Activated CD4-positive, alpha-beta memory T cell treated with anti-CD3 and anti-CD28 coated beads for 36 hours (primary cell): ENCODE measurements at regions not wholly inside any gene's neighbourhood (a gene's known extent, or its start where the extent isn't known, plus 50 kb on each side); places are given as distances from the start of the nearest gene placed in this dataset.

ENCODE experiments used
- CTCF ChIA-PET: fragments of 350-600 bp; sonication (Branson Sonifier 250); formaldehyde crosslinking; loops from one replicate; lab custom pipeline; 2021; ENCODE audit warnings: antibody characterized with exemption, inconsistent platforms; lab: Charles Lee
- POLR2A ChIA-PET: fragments of 350-600 bp; sonication (Branson Sonifier 250); formaldehyde crosslinking; loops from one replicate; lab custom pipeline; 2021; ENCODE audit warnings: antibody characterized with exemption; lab: Charles Lee
- DNase-seq: peaks from one replicate; pipeline ENCODE4 v3.0.0-alpha.2; 2020
- H3K27ac Mint-ChIP-seq: one replicate; pipeline ENCODE4 v1.8.0; 2021; ENCODE audit warnings: mixed read lengths
- H3K27me3 Mint-ChIP-seq: one replicate; pipeline ENCODE4 v1.8.0; 2021; ENCODE audit warnings: mixed read lengths
- H3K36me3 Mint-ChIP-seq: one replicate; pipeline ENCODE4 v1.8.0; 2021; ENCODE audit warnings: mixed read lengths
- H3K4me1 Mint-ChIP-seq: one replicate; pipeline ENCODE4 v1.8.0; 2021; ENCODE audit warnings: low read depth, mixed read lengths
- H3K4me3 Mint-ChIP-seq: one replicate; pipeline ENCODE4 v1.8.0; 2021; ENCODE audit warnings: mild to moderate bottlenecking, mixed read lengths
- H3K9me3 Mint-ChIP-seq: one replicate; pipeline ENCODE4 v1.8.0; 2021; ENCODE audit warnings: mixed read lengths
- intact Hi-C: fragments of 100-400 bp; cut with micrococcal nuclease; formaldehyde crosslinking; loops from one replicate; pipeline ENCODE4 v1.15.1; 2023

GRCh38 chr4:178554352-178554751, 1112.1 kb upstream of the AGA start:
- ChIA-PET POLR2A (no interaction called here), CTCF (no interaction called here)
- no peak overlapping the region for H3K4me3 Mint-ChIP-seq
- no peaks in the 10 kb centered on the region for H3K4me1 Mint-ChIP-seq
- H3K27me3 Mint-ChIP-seq: no peaks in the 10 kb centered on the region
- intact Hi-C loops: no loop called here
- no peak for DNase-seq
- no peaks in the 10 kb centered on the region for H3K36me3 Mint-ChIP-seq
- H3K27ac Mint-ChIP-seq: no peak overlapping the region
- H3K9me3 Mint-ChIP-seq: peaks cover 5% of the 10 kb centered on the region

- DNase-seq: no peak
- no peaks in the 10 kb centered on the region for H3K4me1 Mint-ChIP-seq
- CTCF ChIA-PET: no interaction called here
- no peaks in the 10 kb centered on the region for H3K36me3 Mint-ChIP-seq
- intact Hi-C loops: no loop called here
- no peak overlapping the region for H3K27ac Mint-ChIP-seq
- peaks cover 7% of the 10 kb centered on the region for H3K9me3 Mint-ChIP-seq
- POLR2A ChIA-PET: no interaction called here
- no peaks in the 10 kb centered on the region for H3K27me3 Mint-ChIP-seq
- no peak overlapping the region for H3K4me3 Mint-ChIP-seq
Measured at GRCh38 chr4:178556796-178557195, 1114.6 kb upstream of the AGA start.

- ChIA-PET CTCF (interaction anchor here (0.9 kb wide), 1 partner anchor 9 kb away, joined by 3 read pairs; no protein-coding TSS in a partner anchor), POLR2A (no interaction called here)
- no peak overlapping the region for H3K4me3 Mint-ChIP-seq
- no peak for DNase-seq
- no peaks in the 10 kb centered on the region for H3K36me3 Mint-ChIP-seq
- intact Hi-C loops: no loop called here
- H3K27ac Mint-ChIP-seq: no peak overlapping the region
- no peaks in the 10 kb centered on the region for H3K4me1 Mint-ChIP-seq
- H3K9me3 Mint-ChIP-seq: no peaks in the 10 kb centered on the region
- no peaks in the 10 kb centered on the region for H3K27me3 Mint-ChIP-seq
Measured at GRCh38 chr4:178577933-178578332, 1135.7 kb upstream of the AGA start.

GRCh38 chr4:178595500-178596138, 1153.4 kb upstream of the AGA start:
- CTCF ChIA-PET: no interaction called here
- POLR2A ChIA-PET: no interaction called here
- H3K36me3 Mint-ChIP-seq: no peaks in the 10 kb centered on the region

GRCh38 chr4:178598672-178599071, 1156.4 kb upstream of the AGA start:
- H3K36me3 Mint-ChIP-seq: no peaks in the 10 kb centered on the region
- ChIA-PET POLR2A (no interaction called here), CTCF (no interaction called here)
- no peak for DNase-seq
- no peak overlapping the region for H3K27ac Mint-ChIP-seq
- H3K9me3 Mint-ChIP-seq: peaks cover 14% of the 10 kb centered on the region
- H3K4me1 Mint-ChIP-seq: no peaks in the 10 kb centered on the region
- no peaks in the 10 kb centered on the region for H3K27me3 Mint-ChIP-seq
- H3K4me3 Mint-ChIP-seq: no peak overlapping the region
- intact Hi-C loops: no loop called here

More at GRCh38 chr4:178595500-178596138, 1153.4 kb upstream of the AGA start:
- Mint-ChIP-seq H3K4me3 (no peak overlapping the region), H3K9me3 (peaks cover 12% of the 10 kb centered on the region), H3K4me1 (no peaks in the 10 kb centered on the region), H3K27me3 (no peaks in the 10 kb centered on the region), H3K27ac (no peak overlapping the region)
- DNase-seq: no peak
- intact Hi-C loops: no loop called here

- H3K4me3 Mint-ChIP-seq: no peak overlapping the region
- POLR2A ChIA-PET: no interaction called here
- H3K36me3 Mint-ChIP-seq: no peaks in the 10 kb centered on the region
- peaks cover 14% of the 10 kb centered on the region for H3K9me3 Mint-ChIP-seq
- no peaks in the 10 kb centered on the region for H3K4me1 Mint-ChIP-seq
- no peak for DNase-seq
- intact Hi-C loops: no loop called here
- CTCF ChIA-PET: no interaction called here
- no peak overlapping the region for H3K27ac Mint-ChIP-seq
- H3K27me3 Mint-ChIP-seq: no peaks in the 10 kb centered on the region
Measured at GRCh38 chr4:178599521-178599920, 1157.3 kb upstream of the AGA start.

GRCh38 chr4:178602833-178603232, 1160.6 kb upstream of the AGA start:
- Mint-ChIP-seq H3K27me3 (no peaks in the 10 kb centered on the region), H3K27ac (no peak overlapping the region), H3K4me3 (no peak overlapping the region), H3K9me3 (peaks cover 17% of the 10 kb centered on the region), H3K4me1 (no peaks in the 10 kb centered on the region), H3K36me3 (no peaks in the 10 kb centered on the region)
- ChIA-PET CTCF (no interaction called here), POLR2A (no interaction called here)
- no peak for DNase-seq
- intact Hi-C loops: no loop called here

- intact Hi-C loops: no loop called here
- Mint-ChIP-seq H3K9me3 (peaks cover 11% of the 10 kb centered on the region), H3K27me3 (no peaks in the 10 kb centered on the region)
Measured at GRCh38 chr4:178611062-178611461, 1168.8 kb upstream of the AGA start.

GRCh38 chr4:178612733-178613132, 1170.5 kb upstream of the AGA start:
- H3K4me3 Mint-ChIP-seq: no peak overlapping the region
- intact Hi-C loops: no loop called here
- ChIA-PET CTCF (no interaction called here), POLR2A (no interaction called here)
- no peaks in the 10 kb centered on the region for H3K4me1 Mint-ChIP-seq
- no peaks in the 10 kb centered on the region for H3K36me3 Mint-ChIP-seq
- H3K27me3 Mint-ChIP-seq: no peaks in the 10 kb centered on the region
- H3K9me3 Mint-ChIP-seq: peaks cover 11% of the 10 kb centered on the region
- H3K27ac Mint-ChIP-seq: no peak overlapping the region
- no peak for DNase-seq

More at GRCh38 chr4:178611062-178611461, 1168.8 kb upstream of the AGA start:
- H3K27ac Mint-ChIP-seq: no peak overlapping the region
- no peak for DNase-seq
- H3K4me1 Mint-ChIP-seq: no peaks in the 10 kb centered on the region
- no peaks in the 10 kb centered on the region for H3K36me3 Mint-ChIP-seq
- ChIA-PET POLR2A (no interaction called here), CTCF (no interaction called here)
- H3K4me3 Mint-ChIP-seq: no peak overlapping the region

- Mint-ChIP-seq H3K27ac (no peak overlapping the region), H3K27me3 (no peaks in the 10 kb centered on the region), H3K4me1 (no peaks in the 10 kb centered on the region), H3K9me3 (peaks cover 5% of the 10 kb centered on the region), H3K4me3 (no peak overlapping the region), H3K36me3 (no peaks in the 10 kb centered on the region)
- CTCF ChIA-PET: no interaction called here
- DNase-seq: no peak
- intact Hi-C loops: no loop called here
- POLR2A ChIA-PET: no interaction called here
Measured at GRCh38 chr4:178632415-178632814, 1190.2 kb upstream of the AGA start.

GRCh38 chr4:178633263-178633662, 1191.0 kb upstream of the AGA start:
- no peaks in the 10 kb centered on the region for H3K4me1 Mint-ChIP-seq
- POLR2A ChIA-PET: no interaction called here
- H3K36me3 Mint-ChIP-seq: no peaks in the 10 kb centered on the region
- peaks cover 7% of the 10 kb centered on the region for H3K9me3 Mint-ChIP-seq
- no peak overlapping the region for H3K4me3 Mint-ChIP-seq
- CTCF ChIA-PET: no interaction called here
- no peak for DNase-seq
- H3K27me3 Mint-ChIP-seq: no peaks in the 10 kb centered on the region
- intact Hi-C loops: no loop called here
- no peak overlapping the region for H3K27ac Mint-ChIP-seq

GRCh38 chr4:178664621-178665020, 1222.4 kb upstream of the AGA start:
- no peak for DNase-seq
- H3K4me3 Mint-ChIP-seq: no peak overlapping the region
- ChIA-PET CTCF (no interaction called here), POLR2A (no interaction called here)
- H3K9me3 Mint-ChIP-seq: peaks cover 11% of the 10 kb centered on the region
- H3K27me3 Mint-ChIP-seq: no peaks in the 10 kb centered on the region
- no peak overlapping the region for H3K27ac Mint-ChIP-seq
- no peaks in the 10 kb centered on the region for H3K4me1 Mint-ChIP-seq
- intact Hi-C loops: no loop called here
- no peaks in the 10 kb centered on the region for H3K36me3 Mint-ChIP-seq

GRCh38 chr4:178665916-178666315, 1223.7 kb upstream of the AGA start:
- Mint-ChIP-seq H3K27ac (no peak overlapping the region), H3K27me3 (no peaks in the 10 kb centered on the region), H3K9me3 (peaks cover 17% of the 10 kb centered on the region), H3K4me3 (no peak overlapping the region), H3K36me3 (no peaks in the 10 kb centered on the region), H3K4me1 (no peaks in the 10 kb centered on the region)
- no peak for DNase-seq
- ChIA-PET POLR2A (no interaction called here), CTCF (no interaction called here)
- intact Hi-C loops: no loop called here
